GM19043 (cell line): ENCODE measurements at regions not wholly inside any gene's neighbourhood (a gene's known extent, or its start where the extent isn't known, plus 50 kb on each side); places are given as distances from the start of the nearest gene placed in this dataset.

Experiments
- ATAC-seq: cut with Tn5 transposase; IDR thresholded peaks from one replicate; pipeline ENCODE4 v1.9.1; 2021; ENCODE audit warnings: low read depth; ENCODE audit not compliant: unreplicated experiment

- no peak for ATAC-seq
Observed at GRCh38 chr1:83741770-83742169, 257.2 kb downstream of the TTLL7 start.

- ATAC-seq: no peak
Observed at GRCh38 chr1:83741348-83741747, 257.6 kb downstream of the TTLL7 start.

DNA sequence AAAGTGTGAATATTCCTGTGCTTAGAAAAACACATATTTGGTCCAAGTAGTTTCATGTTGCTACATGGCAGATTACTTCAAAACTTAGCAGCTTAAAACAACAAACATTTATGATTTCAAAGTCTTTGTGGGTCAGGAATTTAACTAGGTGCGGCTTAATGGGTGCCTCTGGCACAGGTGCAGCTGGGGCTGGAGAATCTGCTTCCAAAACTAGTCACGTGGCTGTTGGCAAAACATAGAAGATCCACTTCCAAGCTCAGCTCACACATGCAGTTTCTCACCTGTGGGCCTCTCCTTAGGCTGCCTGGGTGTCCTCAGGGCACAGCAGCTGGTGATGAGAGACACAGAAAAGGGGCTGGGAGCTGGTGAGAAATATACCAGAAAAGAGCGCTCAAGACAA is 263.4 kb downstream of the TTLL7 start:
- no peak for ATAC-seq

- ATAC-seq: no peak
Observed at GRCh38 chr1:83734420-83734819, 264.5 kb downstream of the TTLL7 start.

DNA sequence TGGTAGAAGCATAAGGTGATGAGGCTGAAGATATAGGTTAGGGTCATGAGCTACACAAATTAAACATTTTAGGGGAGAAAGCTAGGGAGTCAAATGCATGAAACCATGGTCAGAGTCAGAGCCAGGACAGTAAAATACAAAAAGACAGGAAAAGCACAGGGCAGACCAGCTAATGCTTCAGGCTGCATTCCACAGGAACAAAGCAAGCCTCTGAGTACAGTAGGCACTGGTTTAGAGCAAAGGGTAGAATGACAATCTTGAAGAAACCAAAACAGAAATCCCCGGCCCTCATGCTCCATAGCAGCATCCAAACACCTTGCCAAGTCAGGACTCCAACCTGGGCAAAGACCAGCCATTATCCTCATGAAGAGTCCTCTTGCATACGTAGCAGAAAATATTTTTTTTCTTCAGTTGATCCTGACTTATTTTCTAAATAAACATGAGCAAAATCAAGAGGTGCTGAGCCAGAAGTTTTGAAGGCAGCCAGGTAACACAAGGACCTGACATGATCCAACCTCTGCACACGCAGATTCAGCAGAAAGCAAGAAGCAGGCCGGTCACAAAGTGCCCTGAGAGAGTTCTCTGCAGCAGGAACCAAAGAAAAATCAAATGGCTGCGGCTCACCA is 273.1 kb downstream of the TTLL7 start:
- no peak for ATAC-seq

DNA sequence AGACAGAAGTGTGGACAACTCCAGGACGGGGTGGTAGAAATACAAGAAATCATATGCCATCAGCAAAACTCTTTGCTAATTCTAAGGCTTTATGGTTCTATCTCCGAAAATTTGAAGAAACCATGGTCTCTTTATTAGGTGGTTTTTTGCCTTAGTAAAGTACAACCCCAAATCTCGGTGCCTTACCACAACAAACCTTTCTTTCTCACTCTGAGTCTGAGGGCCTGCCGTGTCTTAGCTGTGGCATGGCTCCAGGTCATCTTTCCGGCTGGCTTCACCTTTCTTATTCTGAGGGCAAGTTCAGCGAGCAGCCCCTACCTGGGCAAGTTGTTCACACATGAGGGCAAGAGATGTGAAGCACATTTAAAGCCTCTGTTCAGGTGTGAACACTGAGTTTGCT is 280.6 kb downstream of the TTLL7 start:
- no peak for ATAC-seq

DNA sequence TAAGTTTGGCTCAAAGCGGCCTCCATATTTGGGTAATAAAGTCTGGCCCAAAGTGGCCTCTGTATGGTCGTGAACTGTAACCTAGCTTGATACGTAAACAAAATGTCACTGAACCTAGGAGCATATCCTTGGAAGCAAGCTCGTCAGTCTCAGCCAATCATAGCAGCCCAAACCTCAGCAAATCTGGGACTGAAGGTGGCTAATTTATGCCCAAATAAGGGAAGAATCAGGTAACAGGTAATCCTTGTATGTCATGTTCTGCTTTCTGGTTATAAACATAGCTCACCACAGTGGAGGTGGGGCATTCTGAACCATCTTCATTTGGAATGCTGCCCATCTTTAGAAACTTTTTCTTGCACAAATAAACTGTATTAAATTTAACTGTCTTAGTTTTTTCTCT is 281.1 kb downstream of the TTLL7 start:
- ATAC-seq: no peak

DNA sequence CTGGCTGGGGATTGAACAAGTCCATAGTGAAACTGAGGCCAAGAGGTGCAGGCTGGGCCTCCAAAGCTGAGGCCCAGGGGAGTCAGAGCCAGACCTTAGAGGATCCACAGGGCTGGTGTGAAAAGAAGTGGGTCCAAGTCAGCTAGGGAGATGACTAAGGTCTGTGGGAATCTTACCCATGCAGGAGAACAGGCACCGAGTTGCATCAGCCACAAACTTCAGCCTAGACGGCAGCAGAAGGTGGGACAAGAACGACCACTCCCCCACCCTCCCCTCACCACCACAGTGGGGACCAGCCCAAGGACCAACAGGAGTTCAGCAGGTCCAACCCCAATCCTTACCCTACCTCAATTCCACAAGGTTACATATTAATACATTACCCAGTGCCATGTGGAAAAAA is 282.3 kb downstream of the TTLL7 start:
- no peak for ATAC-seq

- no peak for ATAC-seq
Observed at GRCh38 chr1:83715550-83715949, 283.4 kb downstream of the TTLL7 start.

DNA sequence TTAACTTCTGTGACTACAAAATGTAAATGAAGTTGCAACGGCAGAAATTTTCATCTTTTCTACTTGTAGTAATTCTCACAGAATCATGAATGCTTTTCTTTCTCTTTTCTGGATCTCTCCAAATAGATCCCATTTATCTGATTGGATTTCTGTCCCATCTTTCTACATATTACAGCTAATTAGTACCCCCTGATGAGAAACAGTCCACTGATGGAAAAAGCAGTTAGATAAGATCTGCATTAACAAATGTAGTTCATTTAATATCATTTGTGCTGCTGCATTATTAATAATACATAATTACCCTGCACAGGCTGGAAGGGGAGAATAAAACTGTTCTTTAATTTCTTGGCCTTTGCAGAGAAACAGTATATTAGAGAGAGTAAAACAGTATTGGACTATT is 289.3 kb downstream of the TTLL7 start:
- no peak for ATAC-seq

DNA sequence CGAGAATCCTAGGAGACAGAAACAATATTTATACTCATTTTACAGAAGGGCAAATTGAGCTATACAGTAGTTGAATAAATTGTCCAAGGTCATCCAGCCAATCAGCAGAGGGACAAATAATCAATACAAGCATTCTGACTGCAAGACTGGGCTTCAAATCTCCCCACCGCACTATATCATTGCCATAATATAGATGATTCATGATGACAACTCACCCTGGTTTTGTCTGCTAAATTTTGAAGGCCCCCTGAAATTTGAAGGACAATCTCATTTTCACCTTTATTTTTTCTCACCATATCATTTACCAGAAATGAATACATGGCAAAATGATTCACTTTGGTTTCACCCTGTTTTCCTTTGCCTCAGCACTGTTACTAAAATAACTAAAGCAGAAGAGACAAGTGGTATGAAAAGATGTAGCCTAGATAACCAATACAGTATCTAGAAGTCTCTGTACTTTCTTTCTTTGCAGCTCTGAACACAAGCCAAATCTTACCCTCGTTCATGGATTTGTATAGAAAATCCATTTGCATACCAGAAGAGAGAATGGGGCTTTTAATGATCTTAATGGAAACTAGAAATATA is 292.5 kb downstream of the TTLL7 start:
- no peak for ATAC-seq

GRCh38 chr1:83705091-83705490 is 293.8 kb downstream of the TTLL7 start:
- no peak for ATAC-seq

DNA sequence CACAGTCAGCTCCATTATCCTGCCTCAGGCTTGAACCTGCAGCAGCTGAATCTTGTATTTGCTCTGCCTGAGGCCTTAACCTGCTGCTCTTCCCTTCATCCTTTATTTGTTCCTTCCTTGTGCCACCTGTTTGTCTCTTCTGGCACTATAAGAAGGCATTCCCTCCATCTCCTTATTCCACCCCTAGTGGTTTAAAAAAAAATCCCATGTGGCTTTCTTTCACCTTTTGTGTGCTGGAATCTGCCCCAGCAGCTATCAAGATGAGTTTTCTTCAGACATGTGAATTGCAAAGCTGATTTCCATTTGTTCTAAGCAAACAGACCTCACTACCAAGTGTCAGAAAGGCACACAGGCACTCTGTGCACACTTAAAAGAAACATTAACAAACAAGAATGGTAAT is 294.6 kb downstream of the TTLL7 start:
- ATAC-seq: no peak

- no peak for ATAC-seq
Observed at GRCh38 chr1:83702356-83702755, 296.6 kb downstream of the TTLL7 start.

- ATAC-seq: no peak
Observed at GRCh38 chr1:83701355-83701754, 297.6 kb downstream of the TTLL7 start.

DNA sequence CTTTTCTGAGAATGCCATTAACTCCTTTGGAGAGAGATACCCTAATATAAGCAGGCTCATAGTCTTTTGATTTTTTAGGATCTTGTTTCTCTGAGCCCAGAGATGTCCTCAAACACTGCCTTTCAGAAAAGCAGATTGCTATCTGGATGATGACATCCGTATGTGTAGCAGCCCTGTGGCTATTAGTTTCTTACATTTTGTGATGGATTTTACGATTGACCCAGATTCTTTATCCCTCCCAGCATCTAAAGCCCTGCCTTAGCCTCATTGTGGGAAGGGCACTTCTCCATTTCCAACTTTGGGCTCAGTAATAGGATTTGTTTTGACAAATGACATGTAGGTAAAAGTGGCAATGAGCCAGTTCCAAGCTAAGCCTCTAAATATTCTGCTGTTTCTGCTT is 300.3 kb downstream of the TTLL7 start:
- ATAC-seq: no peak

DNA sequence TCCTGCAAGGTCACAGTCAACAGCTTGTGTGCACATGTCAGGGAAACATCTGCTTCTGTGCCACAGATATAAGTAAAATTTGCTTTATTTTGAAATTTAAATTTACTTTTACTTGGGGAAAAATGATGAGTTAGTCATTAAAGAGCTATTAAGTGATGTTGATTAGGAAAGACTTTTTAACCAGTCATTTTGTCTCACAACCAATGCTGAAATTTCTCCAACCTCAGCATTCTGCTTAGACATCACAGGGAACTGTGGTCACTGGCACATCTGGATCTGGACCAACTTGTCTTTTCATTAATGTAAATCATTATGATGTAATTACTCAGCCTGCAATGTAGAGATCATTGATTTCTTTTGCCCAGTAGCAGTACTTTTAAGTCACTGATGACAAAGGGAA is 301.0 kb downstream of the TTLL7 start:
- ATAC-seq: no peak

DNA sequence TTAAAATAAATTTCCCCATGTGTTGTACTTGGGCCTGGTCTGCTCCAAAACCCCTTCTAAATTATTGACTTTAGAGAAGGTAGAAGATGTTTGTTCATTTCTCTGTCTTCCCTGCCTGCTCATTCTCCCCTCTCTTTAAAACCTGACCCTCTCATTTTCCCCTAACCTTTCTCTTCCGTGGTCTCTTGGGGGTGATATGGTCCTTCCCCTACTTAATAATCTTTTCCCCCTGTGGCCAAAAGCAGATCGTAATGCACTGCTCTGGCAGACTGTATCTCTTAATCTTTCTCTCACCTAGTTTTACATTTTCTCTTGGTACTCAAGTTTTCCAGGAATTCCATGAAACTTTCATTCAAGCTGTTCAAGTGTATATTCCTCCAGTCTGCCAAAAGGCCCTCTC is 301.7 kb downstream of the TTLL7 start:
- no peak for ATAC-seq

DNA sequence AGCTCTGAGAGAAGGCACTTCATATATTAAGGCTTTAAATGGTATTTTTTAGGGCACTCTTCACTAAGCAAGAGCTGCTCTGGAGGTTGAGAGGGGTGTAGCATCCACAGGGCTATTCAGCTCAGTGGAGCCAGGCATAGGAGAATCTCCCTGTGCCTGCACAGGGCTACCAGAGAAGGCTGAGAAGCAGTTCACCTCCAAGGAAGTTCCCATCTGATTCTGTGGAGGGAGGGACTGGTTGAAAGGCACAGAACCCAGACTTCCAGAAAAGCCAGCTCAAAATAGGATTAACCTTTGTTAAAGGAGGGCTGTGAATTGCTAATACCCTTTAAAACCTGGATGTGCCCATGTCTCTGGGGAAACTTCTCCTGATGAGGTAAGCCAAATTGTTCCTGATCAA is 304.5 kb downstream of the TTLL7 start:
- no peak for ATAC-seq

DNA sequence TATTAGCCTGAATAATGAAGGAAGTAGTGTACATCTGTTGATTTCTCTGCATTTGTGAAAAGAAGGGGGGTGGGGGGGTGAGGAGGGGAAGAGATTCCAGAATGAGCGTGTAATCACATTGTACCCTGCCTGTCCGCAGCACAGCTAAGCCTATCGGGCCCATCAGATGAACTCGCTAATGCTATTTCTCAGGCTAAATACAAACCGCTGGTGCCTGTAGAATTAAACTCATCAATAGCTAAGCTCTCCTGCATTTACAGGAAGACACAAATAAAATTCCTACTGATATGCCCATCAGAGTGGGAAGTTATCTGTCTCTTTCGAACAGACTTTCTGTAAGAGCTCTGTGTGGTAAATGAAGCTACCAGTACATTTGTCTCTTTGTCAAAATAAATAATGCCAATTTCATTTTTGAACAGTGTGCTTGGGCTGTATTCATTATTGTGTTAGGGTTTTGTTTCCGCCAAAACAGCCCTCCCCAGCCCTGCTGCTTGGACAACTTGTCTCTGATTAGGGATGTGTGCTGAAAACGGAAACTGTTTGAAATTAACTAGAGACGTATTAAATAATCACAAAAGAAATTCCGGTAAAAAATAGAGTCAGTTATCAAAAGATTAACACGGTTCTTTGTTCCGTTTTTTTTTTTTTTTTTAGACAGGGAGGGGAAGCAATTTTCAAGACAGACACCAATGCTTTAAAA is 305.4 kb downstream of the TTLL7 start:
- peak; percentile 6 for ATAC-seq

GRCh38 chr1:83692524-83693381 is 306.2 kb downstream of the TTLL7 start:
- ATAC-seq: peak; percentile 60
